DOHH2 (cell line): ENCODE measurements at regions not wholly inside any gene's neighbourhood (a gene's known extent, or its start where the extent isn't known, plus 50 kb on each side); places are given as distances from the start of the nearest gene placed in this dataset.

ENCODE experiments used
- H3F3A ChIP-seq: fragments of 200-600 bp; sonication (generic), shearing (Covaris generic); 2 replicates; pipeline ENCODE4 v1.6.0; 2016; ENCODE audit warnings: antibody characterized with exemption, mild to moderate bottlenecking; ENCODE audit not compliant: control insufficient read depth, insufficient read depth
- H3K27ac ChIP-seq: fragments of 200-600 bp; sonication (generic); 2 replicates; pipeline ENCODE4 v1.5.1; 2014; ENCODE audit warnings: low read depth, mild to moderate bottlenecking, low read length, moderate library complexity
- H3K27me3 ChIP-seq: fragments of 200-600 bp; sonication (generic); 2 replicates; pipeline ENCODE4 v1.6.1; 2014; ENCODE audit warnings: mild to moderate bottlenecking, low read length, mixed read lengths; ENCODE audit not compliant: control insufficient read depth
- H3K36me3 ChIP-seq: fragments of 200-600 bp; sonication (generic); 2 replicates; pipeline ENCODE4 v1.6.1; 2014; ENCODE audit warnings: mild to moderate bottlenecking, low read length, moderate library complexity, mixed read lengths; ENCODE audit not compliant: control insufficient read depth
- H3K4me1 ChIP-seq: fragments of 200-600 bp; sonication (generic); 2 replicates; pipeline ENCODE4 v1.6.1; 2014; ENCODE audit warnings: mild to moderate bottlenecking, low read length, mixed read lengths; ENCODE audit not compliant: control insufficient read depth
- H3K4me2 ChIP-seq: fragments of 200-600 bp; sonication (generic); 2 replicates; pipeline ENCODE4 v1.6.0; 2014; ENCODE audit warnings: mild to moderate bottlenecking, low read length, moderate library complexity
- H3K4me3 ChIP-seq: fragments of 200-600 bp; sonication (generic); 2 replicates; pipeline ENCODE4 v1.5.1; 2014; ENCODE audit warnings: mild to moderate bottlenecking, low read length, mixed read lengths
- H3K79me2 ChIP-seq: fragments of 200-600 bp; sonication (generic); 2 replicates; pipeline ENCODE4 v1.6.1; 2014; ENCODE audit warnings: mild to moderate bottlenecking, low read length, mixed read lengths; ENCODE audit not compliant: control insufficient read depth
- H3K9me2 ChIP-seq: fragments of 200-600 bp; sonication (generic); replicated peaks from 2 replicates; pipeline ENCODE4 v1.6.1; 2014; ENCODE audit warnings: mild to moderate bottlenecking, low read length, mixed read lengths; ENCODE audit not compliant: control insufficient read depth
- H3K9me3 ChIP-seq: fragments of 200-600 bp; sonication (generic); 2 replicates; pipeline ENCODE4 v1.6.1; 2014; ENCODE audit warnings: antibody characterized with exemption, low read length, mixed read lengths; ENCODE audit not compliant: control insufficient read depth, insufficient read depth
- H4K20me1 ChIP-seq: fragments of 200-600 bp; sonication (generic); 2 replicates; pipeline ENCODE4 v1.6.0; 2014; ENCODE audit warnings: low read depth, mild to moderate bottlenecking, antibody characterized with exemption, low read length, moderate library complexity; ENCODE audit not compliant: control insufficient read depth, insufficient read depth
- CTCF ChIP-seq: fragments of 200-600 bp; sonication (generic); IDR thresholded peaks from one replicate; pipeline ENCODE4 v1.5.1; 2014; ENCODE audit warnings: antibody characterized with exemption, mild to moderate bottlenecking, low read depth, low read length; ENCODE audit not compliant: poor library complexity, severe bottlenecking
- EZH2phosphoT487 ChIP-seq: fragments of 200-600 bp; sonication (generic); IDR thresholded peaks from 2 replicates; pipeline ENCODE4 v1.6.1; 2017; ENCODE audit warnings: borderline replicate concordance, mild to moderate bottlenecking, antibody characterized with exemption, low read length, moderate library complexity, mixed read lengths

GRCh38 chr9:90441814-90442213 lies 200.8 kb downstream of the DIRAS2 start:
- TF ChIP-seq EZH2phosphoT487 (no peak), CTCF (no peak)
- Histone ChIP-seq H3K27ac (no peak overlapping the region), H3K27me3 (no peaks in the 10 kb centered on the region), H3K9me2 (no peaks in the 10 kb centered on the region), H3K79me2 (no peaks in the 10 kb centered on the region), H3K36me3 (no peaks in the 10 kb centered on the region), H3K4me1 (no peaks in the 10 kb centered on the region), H3K4me3 (no peak overlapping the region), H4K20me1 (no peaks in the 10 kb centered on the region), H3K4me2 (no peak overlapping the region), H3F3A (no peaks in the 10 kb centered on the region), H3K9me3 (no peaks in the 10 kb centered on the region)

- H3K4me2 ChIP-seq, result no peak overlapping the region
- H3K79me2 ChIP-seq, result no peaks in the 10 kb centered on the region
- no peak overlapping the region for H3K4me3 ChIP-seq
- no peak overlapping the region for H3K27ac ChIP-seq
- H3K36me3 ChIP-seq, result no peaks in the 10 kb centered on the region
- no peaks in the 10 kb centered on the region for H3F3A ChIP-seq
- H3K4me1 ChIP-seq, result no peaks in the 10 kb centered on the region
- no peaks in the 10 kb centered on the region for H3K27me3 ChIP-seq
- H3K9me2 ChIP-seq, result no peaks in the 10 kb centered on the region
- H3K9me3 ChIP-seq, result no peaks in the 10 kb centered on the region
- H4K20me1 ChIP-seq, result no peaks in the 10 kb centered on the region
- no peak for TF ChIP-seq EZH2phosphoT487
- TF ChIP-seq CTCF, result no peak
Observed at GRCh38 chr9:90442723-90443122, 199.9 kb downstream of the DIRAS2 start.

- no peak for TF ChIP-seq EZH2phosphoT487
- TF ChIP-seq CTCF, result no peak
- no peaks in the 10 kb centered on the region for H3K9me3 ChIP-seq
- no peaks in the 10 kb centered on the region for H3F3A ChIP-seq
- H4K20me1 ChIP-seq, result no peaks in the 10 kb centered on the region
- no peaks in the 10 kb centered on the region for H3K27me3 ChIP-seq
- no peaks in the 10 kb centered on the region for H3K4me1 ChIP-seq
- no peaks in the 10 kb centered on the region for H3K79me2 ChIP-seq
- H3K4me2 ChIP-seq, result no peak overlapping the region
- H3K27ac ChIP-seq, result no peak overlapping the region
- no peaks in the 10 kb centered on the region for H3K9me2 ChIP-seq
- H3K36me3 ChIP-seq, result no peaks in the 10 kb centered on the region
- H3K4me3 ChIP-seq, result no peak overlapping the region
Observed at GRCh38 chr9:90444609-90445204, 197.9 kb downstream of the DIRAS2 start.

GRCh38 chr9:90445391-90445790 lies 197.2 kb downstream of the DIRAS2 start:
- H3K4me3 ChIP-seq, result no peak overlapping the region
- H3K4me1 ChIP-seq, result no peaks in the 10 kb centered on the region
- no peaks in the 10 kb centered on the region for H3K79me2 ChIP-seq
- no peaks in the 10 kb centered on the region for H3K9me3 ChIP-seq
- H3K36me3 ChIP-seq, result no peaks in the 10 kb centered on the region
- no peak for TF ChIP-seq CTCF
- no peaks in the 10 kb centered on the region for H3K9me2 ChIP-seq
- no peak overlapping the region for H3K4me2 ChIP-seq
- H3K27ac ChIP-seq, result no peak overlapping the region
- no peaks in the 10 kb centered on the region for H4K20me1 ChIP-seq
- no peaks in the 10 kb centered on the region for H3K27me3 ChIP-seq
- no peaks in the 10 kb centered on the region for H3F3A ChIP-seq
